SU-DHL-6 (cell line): ENCODE measurements at regions not wholly inside any gene's neighbourhood (a gene's known extent, or its start where the extent isn't known, plus 50 kb on each side); places are given as distances from the start of the nearest gene placed in this dataset.

Source experiments
- H2AFZ ChIP-seq: fragments of 200-600 bp; sonication (generic); 2 replicates; pipeline ENCODE4 v1.6.1; 2014; ENCODE audit warnings: low read depth, mild to moderate bottlenecking, moderate library complexity, mixed read lengths, antibody characterized with exemption, low read length; ENCODE audit not compliant: severe bottlenecking
- H3F3A ChIP-seq: fragments of 200-600 bp; shearing (Covaris generic); 2 replicates; pipeline ENCODE4 v1.6.0; 2016; ENCODE audit warnings: antibody characterized with exemption, mild to moderate bottlenecking; ENCODE audit not compliant: insufficient read depth
- H3K27ac ChIP-seq: fragments of 200-600 bp; sonication (generic); 2 replicates; pipeline ENCODE4 v1.5.1; 2016; ENCODE audit warnings: low read depth, mild to moderate bottlenecking, low read length, moderate library complexity, mixed read lengths
- H3K27me3 ChIP-seq: fragments of 200-600 bp; sonication (generic), shearing (Covaris generic); 2 replicates; pipeline ENCODE4 v1.6.0; 2014; ENCODE audit warnings: mild to moderate bottlenecking, low read length
- H3K36me3 ChIP-seq: fragments of 200-600 bp; sonication (generic); 2 replicates; pipeline ENCODE4 v1.6.1; 2014; ENCODE audit warnings: mild to moderate bottlenecking, low read length, mixed read lengths
- H3K4me2 ChIP-seq: fragments of 300-600, 200-600 bp; shearing (Covaris generic), sonication (generic); 2 replicates; pipeline ENCODE4 v1.6.0; 2014; ENCODE audit warnings: low read length, low read depth, mild to moderate bottlenecking; ENCODE audit not compliant: poor library complexity, severe bottlenecking
- H3K4me3 ChIP-seq: fragments of 200-600 bp; sonication (generic); 2 replicates; pipeline ENCODE4 v1.5.1; 2014; ENCODE audit warnings: antibody characterized with exemption, low read length, mild to moderate bottlenecking, mixed read lengths; ENCODE audit not compliant: insufficient read depth, poor library complexity, severe bottlenecking
- H3K79me2 ChIP-seq: fragments of 200-600 bp; sonication (generic); 2 replicates; pipeline ENCODE4 v1.6.1; 2014; ENCODE audit warnings: mild to moderate bottlenecking, low read length, moderate library complexity; ENCODE audit not compliant: insufficient read depth
- H3K9ac ChIP-seq: fragments of 200-600 bp; sonication (generic); 2 replicates; pipeline ENCODE4 v1.7.0; 2014; ENCODE audit warnings: mild to moderate bottlenecking, low read length
- H3K9me2 ChIP-seq: fragments of 200-600 bp; sonication (generic); replicated peaks from 2 replicates; pipeline ENCODE4 v1.6.1; 2014; ENCODE audit warnings: low read length; ENCODE audit not compliant: insufficient read depth
- H3K9me3 ChIP-seq: fragments of 200-600 bp; sonication (generic); 2 replicates; pipeline ENCODE4 v1.6.1; 2014; ENCODE audit warnings: low read length, mixed read lengths; ENCODE audit not compliant: insufficient read depth
- H4K20me1 ChIP-seq: fragments of 200-600 bp; sonication (generic); 2 replicates; pipeline ENCODE4 v1.6.1; 2014; ENCODE audit warnings: low read depth, mild to moderate bottlenecking, antibody characterized with exemption, low read length, moderate library complexity, mixed read lengths
- EZH2phosphoT487 ChIP-seq: fragments of 200-600 bp; sonication (generic), shearing (Covaris generic); conservative IDR thresholded peaks from 2 replicates; pipeline ENCODE4 v1.6.1; 2018; ENCODE audit warnings: mild to moderate bottlenecking, antibody characterized with exemption, low read length, moderate library complexity, mixed read lengths
- TF ChIP-seq, protein P1 (sequence below): fragments of 200-600 bp; sonication (generic); IDR thresholded peaks from one replicate; pipeline ENCODE4 v1.5.1; 2017; ENCODE audit warnings: antibody characterized with exemption, mild to moderate bottlenecking, low read length, moderate library complexity; ENCODE audit not compliant: insufficient read depth, poor library complexity, severe bottlenecking

DNA sequence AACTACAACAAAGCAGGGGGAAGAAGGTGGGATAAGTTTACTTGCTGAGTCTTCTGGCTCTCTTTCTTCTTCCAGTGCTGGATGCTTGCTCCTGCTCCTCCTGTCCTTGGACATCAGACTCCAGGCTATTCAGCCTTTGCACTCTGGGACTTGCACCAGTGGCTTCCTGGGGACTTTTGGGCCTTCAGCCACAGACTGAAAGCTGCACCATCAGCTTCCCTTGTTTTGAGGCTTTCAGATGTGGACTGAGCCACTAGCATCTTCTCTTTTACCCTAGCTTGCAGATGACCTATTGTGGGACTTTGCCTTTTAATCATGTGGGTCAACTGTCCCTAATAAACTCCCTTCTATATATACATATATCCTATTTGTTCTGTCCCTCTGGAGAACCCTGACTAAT is 173.0 kb upstream of the UFM1 start:
- no peaks in the 10 kb centered on the region for H3K36me3 ChIP-seq
- no peak overlapping the region for H2AFZ ChIP-seq
- H3K4me2 ChIP-seq, result no peak overlapping the region

DNA sequence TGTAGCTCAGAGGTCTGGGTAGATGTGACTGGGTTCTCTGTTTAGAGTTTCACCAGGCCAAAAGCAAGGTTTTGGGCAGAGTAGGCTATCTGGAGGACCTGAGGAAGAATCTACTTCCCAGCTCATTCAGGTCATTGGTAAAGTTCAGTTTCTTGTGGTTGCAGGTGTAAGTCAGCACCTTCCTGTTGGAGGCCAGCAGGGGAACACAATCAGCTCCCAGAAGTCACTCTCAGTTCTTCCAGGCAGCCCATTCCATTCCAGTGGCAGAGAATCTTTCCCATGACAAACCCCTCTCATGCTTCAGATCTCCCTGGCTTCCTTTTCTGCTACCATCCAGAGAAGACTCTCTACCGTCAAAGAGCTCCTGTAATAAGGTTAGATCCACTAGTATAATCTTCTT is 176.2 kb upstream of the UFM1 start:
- no peak overlapping the region for H2AFZ ChIP-seq

More for the DNA sequence above, 173.0 kb upstream of the UFM1 start:
- H3F3A ChIP-seq, result no peaks in the 10 kb centered on the region
- H3K79me2 ChIP-seq, result no peaks in the 10 kb centered on the region
- no peaks in the 10 kb centered on the region for H3K9me2 ChIP-seq
- no peaks in the 10 kb centered on the region for H3K9me3 ChIP-seq
- no peaks in the 10 kb centered on the region for H3K27me3 ChIP-seq
- H3K27ac ChIP-seq, result no peak overlapping the region
- H3K9ac ChIP-seq, result no peak overlapping the region
- no peak for TF ChIP-seq EZH2phosphoT487
- TF ChIP-seq, protein P1, sequence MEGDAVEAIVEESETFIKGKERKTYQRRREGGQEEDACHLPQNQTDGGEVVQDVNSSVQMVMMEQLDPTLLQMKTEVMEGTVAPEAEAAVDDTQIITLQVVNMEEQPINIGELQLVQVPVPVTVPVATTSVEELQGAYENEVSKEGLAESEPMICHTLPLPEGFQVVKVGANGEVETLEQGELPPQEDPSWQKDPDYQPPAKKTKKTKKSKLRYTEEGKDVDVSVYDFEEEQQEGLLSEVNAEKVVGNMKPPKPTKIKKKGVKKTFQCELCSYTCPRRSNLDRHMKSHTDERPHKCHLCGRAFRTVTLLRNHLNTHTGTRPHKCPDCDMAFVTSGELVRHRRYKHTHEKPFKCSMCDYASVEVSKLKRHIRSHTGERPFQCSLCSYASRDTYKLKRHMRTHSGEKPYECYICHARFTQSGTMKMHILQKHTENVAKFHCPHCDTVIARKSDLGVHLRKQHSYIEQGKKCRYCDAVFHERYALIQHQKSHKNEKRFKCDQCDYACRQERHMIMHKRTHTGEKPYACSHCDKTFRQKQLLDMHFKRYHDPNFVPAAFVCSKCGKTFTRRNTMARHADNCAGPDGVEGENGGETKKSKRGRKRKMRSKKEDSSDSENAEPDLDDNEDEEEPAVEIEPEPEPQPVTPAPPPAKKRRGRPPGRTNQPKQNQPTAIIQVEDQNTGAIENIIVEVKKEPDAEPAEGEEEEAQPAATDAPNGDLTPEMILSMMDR, result no peak
- H3K4me3 ChIP-seq, result no peak overlapping the region
- H4K20me1 ChIP-seq, result no peaks in the 10 kb centered on the region

DNA sequence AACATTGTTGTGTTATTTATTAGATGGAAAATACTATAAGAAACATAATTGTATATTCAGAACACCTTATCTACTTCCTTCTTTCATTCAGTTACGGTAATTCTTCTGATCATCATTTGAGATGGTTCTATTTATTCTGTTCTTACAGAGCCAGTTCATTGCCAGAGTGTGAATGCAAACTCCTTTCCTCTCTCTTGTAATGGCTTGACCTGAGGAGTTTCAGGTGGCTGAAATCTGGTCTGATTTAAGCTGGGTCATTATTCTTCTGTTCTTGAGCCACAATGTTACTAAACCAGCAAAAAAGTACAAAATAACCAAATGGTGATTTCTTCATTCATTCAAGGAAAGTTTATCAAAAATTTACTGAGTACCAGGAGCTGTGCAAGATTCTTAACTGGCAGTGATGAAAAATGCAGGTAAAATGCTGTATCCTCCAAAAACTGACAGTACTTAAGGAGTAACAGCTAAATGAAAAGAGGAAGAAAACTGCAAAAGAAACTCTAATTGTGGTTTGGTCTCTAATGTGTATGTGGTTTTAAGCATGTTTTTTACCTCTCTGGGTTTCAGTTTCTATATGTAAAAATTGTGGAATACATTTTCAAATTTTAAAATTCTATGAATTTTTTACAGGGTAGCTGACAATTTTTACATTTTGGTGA is 182.4 kb upstream of the UFM1 start:
- TF ChIP-seq, protein P1, result no peak
- TF ChIP-seq EZH2phosphoT487, result no peak
- no peaks in the 10 kb centered on the region for H3K27me3 ChIP-seq
- no peaks in the 10 kb centered on the region for H3K9me2 ChIP-seq
- no peak overlapping the region for H3K4me3 ChIP-seq
- H2AFZ ChIP-seq, result peak overlapping the region; percentile 49
- H3K36me3 ChIP-seq, result no peaks in the 10 kb centered on the region
- no peak overlapping the region for H3K9ac ChIP-seq
- H3K79me2 ChIP-seq, result no peaks in the 10 kb centered on the region
- no peaks in the 10 kb centered on the region; the same call in 1 of the 2 replicates for H3F3A ChIP-seq
- no peaks in the 10 kb centered on the region for H3K9me3 ChIP-seq
- H3K4me2 ChIP-seq, result peak overlapping the region; percentile 55
- no peaks in the 10 kb centered on the region for H4K20me1 ChIP-seq
- H3K27ac ChIP-seq, result peak overlapping the region; percentile 74

More for the DNA sequence above, 176.2 kb upstream of the UFM1 start:
- Histone ChIP-seq H3K4me2 (no peak overlapping the region), H3K4me3 (no peak overlapping the region), H3K79me2 (no peaks in the 10 kb centered on the region), H3K36me3 (no peaks in the 10 kb centered on the region), H3K9me3 (no peaks in the 10 kb centered on the region), H3F3A (no peaks in the 10 kb centered on the region), H4K20me1 (no peaks in the 10 kb centered on the region), H3K27ac (no peak overlapping the region), H3K27me3 (no peaks in the 10 kb centered on the region), H3K9me2 (no peaks in the 10 kb centered on the region), H3K9ac (no peak overlapping the region)
- TF ChIP-seq, protein P1, result no peak
- no peak for TF ChIP-seq EZH2phosphoT487
